GM23248 (cell line): ENCODE measurements at regions not wholly inside any gene's neighbourhood (a gene's known extent, or its start where the extent isn't known, plus 50 kb on each side); places are given as distances from the start of the nearest gene placed in this dataset.
"Not testable (repeated sequence)": the region's sequence is repeated elsewhere in the genome, so short reads cannot be mapped to it uniquely, and the experiment has no call there.

ENCODE experiments used
- DNase-seq: peaks from one replicate; pipeline ENCODE4 v3.0.0-alpha.2; 2015
- H2AFZ ChIP-seq: fragments of 200-600 bp; sonication (generic); 2 replicates; pipeline ENCODE4 v1.6.1; 2016; ENCODE audit warnings: antibody characterized with exemption
- H3F3A ChIP-seq: fragments of 200-600 bp; sonication (generic); 2 replicates; pipeline ENCODE4 v1.6.1; 2016; ENCODE audit warnings: mild to moderate bottlenecking, antibody characterized with exemption, mixed run types; ENCODE audit not compliant: insufficient read depth
- H3K27ac ChIP-seq: fragments of 200-600 bp; sonication (generic); 2 replicates; pipeline ENCODE4 v1.5.1; 2016; ENCODE audit warnings: mild to moderate bottlenecking
- H3K27me3 ChIP-seq: fragments of 200-600 bp; sonication (generic); replicated peaks from 2 replicates; pipeline ENCODE4 v1.6.1; 2016; ENCODE audit warnings: mild to moderate bottlenecking; ENCODE audit not compliant: insufficient read depth
- H3K36me3 ChIP-seq: fragments of 200-600 bp; sonication (generic); 2 replicates; pipeline ENCODE4 v1.6.1; 2016; ENCODE audit warnings: low read depth, mild to moderate bottlenecking
- H3K4me1 ChIP-seq: fragments of 200-600 bp; sonication (generic); 2 replicates; pipeline ENCODE4 v1.6.1; 2016; ENCODE audit warnings: mild to moderate bottlenecking; ENCODE audit not compliant: insufficient read depth
- H3K4me2 ChIP-seq: fragments of 200-600 bp; sonication (generic); one replicate; pipeline ENCODE4 v1.6.1; 2016; ENCODE audit warnings: mild to moderate bottlenecking; ENCODE audit not compliant: unreplicated experiment
- H3K4me3 ChIP-seq: fragments of 200-600 bp; sonication (generic); 2 replicates; pipeline ENCODE4 v1.5.1; 2016; ENCODE audit warnings: mild to moderate bottlenecking
- H3K79me2 ChIP-seq: fragments of 200-600 bp; sonication (generic); 2 replicates; pipeline ENCODE4 v1.6.1; 2016; ENCODE audit warnings: mild to moderate bottlenecking; ENCODE audit not compliant: insufficient read depth
- H3K9ac ChIP-seq: fragments of 200-600 bp; sonication (generic); 2 replicates; pipeline ENCODE4 v1.6.1; 2016; ENCODE audit warnings: mild to moderate bottlenecking
- H3K9me2 ChIP-seq: fragments of 200-600 bp; sonication (generic); 2 replicates; pipeline ENCODE4 v1.6.1; 2016; ENCODE audit warnings: mixed run types, mild to moderate bottlenecking, moderate library complexity; ENCODE audit not compliant: insufficient read depth
- H3K9me3 ChIP-seq: fragments of 200-600 bp; sonication (generic); one replicate; pipeline ENCODE4 v1.6.1; 2017; ENCODE audit warnings: low read depth
- H4K20me1 ChIP-seq: fragments of 200-600 bp; sonication (generic); 2 replicates; pipeline ENCODE4 v1.6.0; 2016; ENCODE audit not compliant: insufficient read depth
- WGBS, 2 experiments: methylation state at CpG; one replicate each; pipeline ENCODE4 v1.1.6; 2015 to 2017; ENCODE audit warnings: low lambda C conversion rate in 2 of 2, low coverage in 1 of 2; ENCODE audit errors: missing lambda C conversion rate in 2 of 2; 5-methylcytosine and 5-hydroxymethylcytosine counted together
- in situ Hi-C: fragments of 300-500 bp; cut with MboI; formaldehyde crosslinking; loops from 2 replicates; pipeline ENCODE4 v1.15.0; 2020

DNA sequence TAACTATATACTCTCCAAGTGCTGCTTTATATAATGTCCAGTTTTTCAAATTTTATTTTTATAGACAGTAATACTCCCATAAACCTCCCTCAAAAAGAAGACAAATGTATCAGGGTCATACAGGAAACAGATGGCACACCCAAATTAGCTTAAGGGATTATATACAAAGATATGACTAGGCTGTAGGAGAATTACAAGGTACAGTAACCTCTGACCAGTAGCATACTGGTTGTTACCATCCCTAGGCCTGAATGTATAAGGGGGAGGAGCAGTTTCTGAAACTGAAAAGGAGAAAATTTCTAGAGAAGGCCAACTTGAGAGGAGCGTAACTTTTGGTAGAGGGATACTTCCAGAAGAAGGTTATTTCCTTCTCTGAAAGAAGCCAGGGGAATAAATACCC is 122.6 kb upstream of the NBPF19 start:
- H3K9me3 ChIP-seq, H3K27me3 ChIP-seq, H3K9me2 ChIP-seq, H4K20me1 ChIP-seq, H3K79me2 ChIP-seq, in situ Hi-C loops, H3K9ac ChIP-seq, H2AFZ ChIP-seq, H3K4me2 ChIP-seq, H3K4me3 ChIP-seq, H3F3A ChIP-seq, DNase-seq, H3K27ac ChIP-seq, H3K4me1 ChIP-seq, H3K36me3 ChIP-seq: not testable (repeated sequence)
- no CpG with 5 or more reads among the region's 1 CpG for WGBS, 2 experiments

DNA sequence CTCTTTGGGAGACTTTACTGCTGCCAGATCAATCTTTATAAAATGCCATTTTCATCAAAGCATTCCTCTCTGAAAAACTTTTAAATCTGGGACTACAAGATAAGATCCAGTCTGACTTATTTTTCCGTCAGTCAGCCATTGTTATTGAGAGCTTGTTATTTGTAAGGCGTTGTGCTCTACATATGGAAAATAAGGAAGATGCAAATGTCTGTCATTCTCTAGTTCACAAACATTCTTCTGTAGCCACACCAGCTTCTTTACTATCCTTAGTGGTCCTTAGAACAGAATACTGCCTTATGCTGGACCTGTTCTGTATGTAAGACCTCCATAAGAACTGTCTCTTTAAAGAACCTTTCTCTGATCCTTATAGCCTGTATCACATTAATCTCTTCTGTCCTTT is 120.3 kb upstream of the NBPF19 start:
- H3K4me2 ChIP-seq, H3K9me3 ChIP-seq, H3K4me3 ChIP-seq, in situ Hi-C loops, H3K9ac ChIP-seq, H3K36me3 ChIP-seq, DNase-seq, H3K79me2 ChIP-seq, H4K20me1 ChIP-seq, H2AFZ ChIP-seq, H3K27me3 ChIP-seq, H3K27ac ChIP-seq, H3K4me1 ChIP-seq, H3F3A ChIP-seq, H3K9me2 ChIP-seq: not testable (repeated sequence)
- no CpG with 5 or more reads among the region's 2 CpGs for WGBS, 2 experiments

DNA sequence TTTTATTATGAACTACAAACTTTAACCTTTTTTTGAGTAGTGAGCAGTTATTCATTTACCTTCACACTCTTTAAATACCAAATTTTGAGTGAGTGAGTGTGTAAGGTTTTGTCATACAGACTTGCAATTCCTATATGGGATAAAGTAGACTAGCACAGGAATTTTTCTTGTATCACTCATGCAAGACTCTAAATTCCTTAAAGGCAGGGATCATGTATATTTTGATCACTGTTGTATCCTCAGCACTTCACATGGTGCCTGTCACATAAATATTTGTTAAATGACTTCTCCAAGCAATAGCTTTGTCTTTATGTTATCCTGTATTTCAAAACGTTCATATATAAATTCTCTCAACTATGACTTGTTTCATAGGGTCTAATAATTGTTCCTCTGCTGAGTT is 119.1 kb upstream of the NBPF19 start:
- H3K9ac ChIP-seq, in situ Hi-C loops, H3K4me2 ChIP-seq, H3K9me3 ChIP-seq, H3K9me2 ChIP-seq, H3K4me1 ChIP-seq, H3K79me2 ChIP-seq, H3F3A ChIP-seq, H3K36me3 ChIP-seq, H4K20me1 ChIP-seq, H3K27me3 ChIP-seq, H3K27ac ChIP-seq, DNase-seq, H2AFZ ChIP-seq, H3K4me3 ChIP-seq: not testable (repeated sequence)
- no CpG with 5 or more reads among the region's 1 CpG for WGBS, 2 experiments

DNA sequence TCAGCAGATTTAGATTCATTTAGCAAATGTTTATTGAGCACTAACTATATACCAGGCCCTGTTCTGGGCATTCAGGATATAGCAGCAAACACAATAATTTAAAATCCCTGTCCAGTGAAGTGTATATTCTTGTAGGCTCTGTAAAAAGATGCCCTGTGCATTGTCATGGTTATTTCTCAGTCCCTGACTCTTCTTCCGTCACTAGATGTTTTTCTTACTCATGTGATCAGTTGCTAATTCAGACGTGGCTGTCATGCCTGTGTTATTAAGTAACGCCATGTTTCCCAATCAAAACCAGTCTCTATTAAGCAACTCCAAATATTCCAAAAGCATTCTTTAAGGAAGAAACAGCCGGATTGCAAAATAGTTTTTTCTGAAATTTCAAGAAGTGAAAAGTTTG is 118.7 kb upstream of the NBPF19 start:
- H3K4me2 ChIP-seq, H3K27ac ChIP-seq, H4K20me1 ChIP-seq, H3K9me2 ChIP-seq, in situ Hi-C loops, DNase-seq, H3K4me1 ChIP-seq, H3K4me3 ChIP-seq, H3K36me3 ChIP-seq, H3K9ac ChIP-seq, H2AFZ ChIP-seq, H3K79me2 ChIP-seq, H3F3A ChIP-seq, H3K27me3 ChIP-seq, H3K9me3 ChIP-seq: not testable (repeated sequence)
- no CpG with 5 or more reads among the region's 4 CpGs for WGBS, 2 experiments

DNA sequence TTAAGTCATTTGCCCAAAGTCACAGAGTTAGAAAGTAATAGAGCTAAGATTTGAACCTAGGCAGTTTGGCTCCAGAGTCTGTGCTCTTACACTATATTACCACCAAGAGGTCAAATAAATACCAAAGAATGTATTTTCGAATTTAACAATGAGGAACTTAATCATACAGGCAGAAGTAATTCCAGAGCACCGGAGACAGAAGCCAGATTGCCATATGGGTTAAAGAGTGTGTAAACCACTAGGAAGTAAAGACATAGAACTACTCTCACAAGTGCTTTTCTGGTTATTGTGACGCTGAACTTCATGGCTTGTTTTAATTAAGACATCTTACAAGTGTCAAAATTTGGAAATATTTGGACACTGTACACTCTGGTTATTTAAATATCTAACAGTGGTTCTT is 114.5 kb upstream of the NBPF19 start:
- H3K9me2 ChIP-seq, H3K4me1 ChIP-seq, H3F3A ChIP-seq, H3K27ac ChIP-seq, H3K9ac ChIP-seq, H3K36me3 ChIP-seq, DNase-seq, H3K79me2 ChIP-seq, H3K9me3 ChIP-seq, H3K27me3 ChIP-seq, in situ Hi-C loops, H4K20me1 ChIP-seq, H3K4me3 ChIP-seq, H3K4me2 ChIP-seq, H2AFZ ChIP-seq: not testable (repeated sequence)
- no CpG with 5 or more reads among the region's 3 CpGs for WGBS, 2 experiments

DNA sequence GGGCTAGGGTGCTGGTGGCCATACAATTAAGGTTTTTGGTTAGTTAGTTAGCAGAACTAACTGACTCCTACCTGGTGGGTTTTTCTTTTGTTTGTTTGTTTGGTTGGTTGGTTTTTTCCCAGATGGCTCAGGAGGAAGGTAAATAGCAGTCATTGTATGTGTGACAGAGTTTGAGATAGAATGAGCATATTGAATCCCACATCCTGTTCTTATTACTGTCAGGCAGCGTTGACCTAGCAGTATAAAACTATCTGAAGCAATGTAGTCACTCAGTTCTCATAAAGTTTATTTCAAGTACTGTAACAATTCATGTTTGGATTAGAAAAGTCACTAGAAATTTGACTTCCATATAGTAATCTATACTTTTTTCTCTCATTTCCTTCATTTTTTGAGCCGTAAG is 113.5 kb upstream of the NBPF19 start:
- H2AFZ ChIP-seq, H3K9me2 ChIP-seq, H3K9me3 ChIP-seq, H3K4me1 ChIP-seq, H3K4me2 ChIP-seq, H3K27me3 ChIP-seq, H3K79me2 ChIP-seq, H3K4me3 ChIP-seq, in situ Hi-C loops, H3K27ac ChIP-seq, DNase-seq, H3K9ac ChIP-seq, H3F3A ChIP-seq, H3K36me3 ChIP-seq, H4K20me1 ChIP-seq: not testable (repeated sequence)
- no CpG with 5 or more reads among the region's 2 CpGs for WGBS, 2 experiments

DNA sequence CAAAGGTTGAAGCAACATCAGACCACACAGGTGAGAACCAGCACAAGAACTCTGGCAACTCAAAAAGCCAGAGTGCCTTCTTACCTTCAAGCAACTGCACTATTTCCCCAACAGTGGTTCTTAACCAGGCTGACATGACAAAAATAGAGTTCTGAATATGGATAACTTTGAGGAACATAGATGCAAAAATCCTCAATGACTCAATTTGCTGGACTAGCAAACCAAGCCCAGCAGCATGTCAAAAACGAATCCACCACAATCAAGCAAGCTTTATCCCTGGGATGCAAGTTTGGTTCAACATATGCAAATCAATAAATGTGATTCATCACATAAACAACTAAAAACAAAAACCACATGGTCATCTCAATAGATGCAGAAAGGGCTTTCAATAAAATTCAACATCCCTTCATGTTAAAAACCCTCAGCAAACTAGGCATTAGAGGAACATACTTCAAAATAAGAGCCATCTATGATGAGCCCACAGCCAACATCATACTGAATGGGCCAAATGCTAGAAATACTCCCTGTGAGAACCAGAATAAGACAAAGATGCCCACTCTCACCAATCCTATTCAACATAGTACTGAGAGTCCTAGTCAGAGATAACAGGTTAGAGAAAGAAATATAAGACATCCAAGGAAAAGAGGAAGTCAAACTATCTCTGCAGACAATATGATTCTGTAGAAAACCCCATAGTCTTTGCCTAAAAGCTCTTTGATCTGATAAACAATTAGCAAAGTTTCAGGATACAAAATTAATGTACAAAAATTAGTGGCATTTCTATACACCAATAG is 110.5 kb upstream of the NBPF19 start:
- WGBS, 2 experiments: no CpG with 5 or more reads among the region's 1 CpG
- H3K9ac ChIP-seq, H3K79me2 ChIP-seq, DNase-seq, H3F3A ChIP-seq, H3K9me3 ChIP-seq, H3K4me3 ChIP-seq, H3K36me3 ChIP-seq, H3K27me3 ChIP-seq, H3K9me2 ChIP-seq, H2AFZ ChIP-seq, H4K20me1 ChIP-seq, H3K27ac ChIP-seq, in situ Hi-C loops, H3K4me1 ChIP-seq, H3K4me2 ChIP-seq: not testable (repeated sequence)

DNA sequence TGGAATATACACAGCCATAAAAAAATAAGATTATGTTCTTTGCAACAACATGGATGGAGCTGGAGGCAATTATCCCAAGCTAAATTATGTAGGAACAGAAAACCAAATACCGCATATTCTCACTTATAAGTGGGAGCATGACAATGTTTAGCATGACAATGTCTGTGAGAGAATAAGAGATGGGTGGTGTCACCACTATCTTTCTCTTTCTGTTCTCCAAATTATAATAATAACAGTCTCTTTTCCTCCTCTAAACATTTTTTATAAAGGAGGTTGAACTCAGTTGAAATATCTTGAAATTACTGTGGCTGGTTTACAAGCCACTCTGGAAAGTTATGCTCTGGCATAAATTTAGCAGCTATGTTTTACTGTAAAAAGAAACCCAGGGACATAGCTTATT is 108.4 kb upstream of the NBPF19 start:
- H3K9me3 ChIP-seq, H3K4me3 ChIP-seq, H3K9me2 ChIP-seq, H3K36me3 ChIP-seq, H3K27me3 ChIP-seq, H3K79me2 ChIP-seq, DNase-seq, H3K4me2 ChIP-seq, H3K27ac ChIP-seq, H3F3A ChIP-seq, H4K20me1 ChIP-seq, in situ Hi-C loops, H3K9ac ChIP-seq, H2AFZ ChIP-seq, H3K4me1 ChIP-seq: not testable (repeated sequence)
- WGBS, 2 experiments: 71 to 82% methylated on average over 1 of the region's 1 CpG
